ENCODE measurements at regions not wholly inside any gene's neighbourhood (a gene's known extent, or its start where the extent isn't known, plus 50 kb on each side); places are given as distances from the start of the nearest gene placed in this dataset.

DNA sequence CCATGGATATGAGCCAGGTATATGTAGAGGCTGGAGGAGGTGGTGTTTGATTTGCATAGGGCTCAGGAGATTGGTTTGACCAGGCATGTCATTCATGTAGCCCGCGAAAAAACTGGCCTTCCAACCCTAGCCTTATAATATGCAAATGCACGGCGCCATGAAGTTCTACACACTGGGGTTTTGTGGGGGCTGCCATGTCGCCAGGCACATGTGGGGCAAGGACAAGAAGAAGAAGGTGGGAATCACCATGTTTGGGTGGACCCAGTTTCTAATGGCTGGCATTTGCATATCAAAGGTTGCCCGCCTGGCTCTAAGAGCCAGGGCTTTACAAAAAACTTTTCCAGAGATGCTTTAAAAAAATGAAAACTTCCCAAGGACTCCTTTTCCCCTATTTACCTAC lies 1251.0 kb downstream of the PCDH18 start:
- Histone ChIP-seq H3K36me3 (no peaks in the 10 kb centered on the region), H3K4me1 (no peaks in the 10 kb centered on the region), H3K4me3 (replicated peaks in 1 of 3) (no peak overlapping the region), H3K27me3 (no peaks in the 10 kb centered on the region), H3K9me3 (no peaks in the 10 kb centered on the region), H3K27ac (no peak overlapping the region)
- DNase-seq = no peak
- 64 to 73% methylated on average over 6 of the region's 6 CpGs for WGBS, 2 donors
- intact Hi-C loops (cut with DNase I) = no loop called here
- no peak for TF ChIP-seq POLR2A (IDR thresholded peaks at IDR 0.05)
- TF ChIP-seq CTCF (IDR thresholded peaks at IDR 0.05) = no peak

- intact Hi-C loops (cut with DNase I) = no loop called here
- TF ChIP-seq POLR2A (IDR thresholded peaks at IDR 0.05) = no peak
- TF ChIP-seq CTCF (IDR thresholded peaks at IDR 0.05) = no peak
- H3K4me3 ChIP-seq (replicated peaks in 1 of 3) = no peak overlapping the region
- no peaks in the 10 kb centered on the region for H3K4me1 ChIP-seq
- no peak for DNase-seq
- no peaks in the 10 kb centered on the region for H3K36me3 ChIP-seq
- no peaks in the 10 kb centered on the region for H3K27me3 ChIP-seq
- no peak overlapping the region for H3K27ac ChIP-seq
- H3K9me3 ChIP-seq = no peaks in the 10 kb centered on the region
- WGBS, 2 donors = 62% methylated on average over 2 of the region's 2 CpGs
These were observed 1254.6 kb downstream of the PCDH18 start for GRCh38 chr4:136277741-136278140.

- no peak for TF ChIP-seq CTCF (IDR thresholded peaks at IDR 0.05)
- TF ChIP-seq POLR2A (IDR thresholded peaks at IDR 0.05) = no peak
- Histone ChIP-seq H3K9me3 (no peaks in the 10 kb centered on the region), H3K27ac (no peak overlapping the region), H3K27me3 (no peaks in the 10 kb centered on the region), H3K4me3 (replicated peaks in 1 of 3) (no peak overlapping the region), H3K4me1 (no peaks in the 10 kb centered on the region), H3K36me3 (no peaks in the 10 kb centered on the region)
- intact Hi-C loops (cut with DNase I) = no loop called here
- no peak for DNase-seq
- 30 to 38% methylated on average over 2 of the region's 2 CpGs for WGBS, 2 donors
These were observed 1285.4 kb downstream of the PCDH18 start for GRCh38 chr4:136246876-136247275.

- H3K4me3 ChIP-seq (replicated peaks in 1 of 3) = no peak overlapping the region
- H3K27me3 ChIP-seq = no peaks in the 10 kb centered on the region
- no peak overlapping the region for H3K27ac ChIP-seq
- TF ChIP-seq CTCF (IDR thresholded peaks at IDR 0.05) = no peak
- TF ChIP-seq POLR2A (IDR thresholded peaks at IDR 0.05) = no peak
- DNase-seq = no peak
- no peaks in the 10 kb centered on the region for H3K9me3 ChIP-seq
- intact Hi-C loops (cut with DNase I) = no loop called here
- no peaks in the 10 kb centered on the region for H3K36me3 ChIP-seq
- H3K4me1 ChIP-seq = no peaks in the 10 kb centered on the region
- 88 to 91% methylated on average over 7 of the region's 7 CpGs for WGBS, 2 donors
These were observed 1290.9 kb downstream of the PCDH18 start for GRCh38 chr4:136241221-136241986.

DNA sequence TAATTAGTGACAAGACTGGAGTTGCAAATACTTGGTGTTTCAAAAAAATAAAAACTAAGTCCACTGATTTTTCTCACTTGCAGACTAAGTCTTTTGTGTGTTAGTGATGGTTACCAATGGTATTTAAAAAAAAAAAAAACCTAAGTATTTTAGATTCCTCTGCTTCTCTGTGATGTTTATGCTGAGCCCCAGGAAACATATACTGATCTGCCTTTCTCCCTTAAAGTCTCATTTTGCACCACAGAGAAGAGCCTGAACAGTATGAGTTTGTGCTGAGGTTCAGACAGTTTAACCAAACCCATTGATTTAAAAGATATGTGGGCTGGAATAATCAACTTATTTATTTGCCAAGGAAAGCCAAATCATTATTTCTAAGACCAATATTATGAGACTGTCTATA lies 1305.0 kb downstream of the PCDH18 start:
- DNase-seq = no peak
- H3K27ac ChIP-seq = no peak overlapping the region
- intact Hi-C loops (cut with DNase I) = no loop called here
- H3K27me3 ChIP-seq = no peaks in the 10 kb centered on the region
- H3K36me3 ChIP-seq = no peaks in the 10 kb centered on the region
- no peak overlapping the region for H3K4me3 ChIP-seq (replicated peaks in 1 of 3)
- no peaks in the 10 kb centered on the region for H3K4me1 ChIP-seq
- H3K9me3 ChIP-seq = no peaks in the 10 kb centered on the region
- TF ChIP-seq POLR2A (IDR thresholded peaks at IDR 0.05) (no peak), CTCF (IDR thresholded peaks at IDR 0.05) (no peak)
